Brain microvascular endothelial cell (primary cell): ENCODE measurements at regions not wholly inside any gene's neighbourhood (a gene's known extent, or its start where the extent isn't known, plus 50 kb on each side); places are given as distances from the start of the nearest gene placed in this dataset.

Experiments
- DNase-seq: peaks from one replicate; pipeline ENCODE4 v3.0.0-alpha.2; 2020
- H3K27ac ChIP-seq: fragments of 250-450 bp; sonication (Bioruptor Pico); 2 replicates; pipeline ENCODE4 v1.5.1; 2020; ENCODE audit warnings: mild to moderate bottlenecking, moderate library complexity
- H3K27me3 ChIP-seq: fragments of 250-450 bp; sonication (Bioruptor Pico); replicated peaks from 2 replicates; pipeline ENCODE4 v1.5.1; 2020; ENCODE audit warnings: mild to moderate bottlenecking
- H3K36me3 ChIP-seq: fragments of 250-450 bp; sonication (Bioruptor Pico); replicated peaks from 2 replicates; pipeline ENCODE4 v1.5.1; 2020; ENCODE audit warnings: mild to moderate bottlenecking
- H3K4me3 ChIP-seq: 2 replicates; pipeline ENCODE4 v1.5.1; 2011; ENCODE audit warnings: low read depth, mild to moderate bottlenecking, control low read depth, low read length, moderate library complexity
- in situ Hi-C: cut with HindIII; loops from 2 replicates; pipeline ENCODE4 v1.10.0; 2017; ENCODE audit warnings: low sequenced_read_pairs, low pct_ligation_motif_present
- TF ChIP-seq, protein P1 (sequence below): IDR thresholded peaks from 2 replicates; pipeline ENCODE4 v1.5.1; 2011; ENCODE audit warnings: low read depth, mild to moderate bottlenecking, moderate library complexity, low read length, control low read depth, inconsistent platforms; ENCODE audit errors: missing control alignments

DNA sequence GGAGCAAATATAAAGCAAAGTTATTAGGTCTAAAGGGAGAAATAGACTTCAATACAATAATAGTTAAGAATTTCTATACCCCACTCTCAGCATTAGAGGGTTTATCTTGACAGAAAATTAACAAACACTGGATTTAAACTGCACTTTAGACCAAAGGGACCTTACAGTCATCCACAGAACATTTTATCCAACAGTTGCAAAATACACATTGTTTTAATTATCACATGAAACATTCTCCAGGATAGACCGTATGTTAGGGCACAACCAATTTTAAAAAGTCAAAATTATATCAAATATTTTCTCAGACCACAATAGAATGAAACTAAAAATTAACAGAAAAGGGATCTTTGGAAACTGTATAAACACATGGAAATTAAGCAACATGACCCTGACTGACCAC is 384.5 kb upstream of the C1orf87 start:
- no peak overlapping the region for H3K4me3 ChIP-seq
- in situ Hi-C loops = no loop called here
- DNase-seq = no peak
- no peaks in the 10 kb centered on the region for H3K27me3 ChIP-seq
- H3K27ac ChIP-seq = no peak overlapping the region
- H3K36me3 ChIP-seq = no peaks in the 10 kb centered on the region
- TF ChIP-seq, protein P1, sequence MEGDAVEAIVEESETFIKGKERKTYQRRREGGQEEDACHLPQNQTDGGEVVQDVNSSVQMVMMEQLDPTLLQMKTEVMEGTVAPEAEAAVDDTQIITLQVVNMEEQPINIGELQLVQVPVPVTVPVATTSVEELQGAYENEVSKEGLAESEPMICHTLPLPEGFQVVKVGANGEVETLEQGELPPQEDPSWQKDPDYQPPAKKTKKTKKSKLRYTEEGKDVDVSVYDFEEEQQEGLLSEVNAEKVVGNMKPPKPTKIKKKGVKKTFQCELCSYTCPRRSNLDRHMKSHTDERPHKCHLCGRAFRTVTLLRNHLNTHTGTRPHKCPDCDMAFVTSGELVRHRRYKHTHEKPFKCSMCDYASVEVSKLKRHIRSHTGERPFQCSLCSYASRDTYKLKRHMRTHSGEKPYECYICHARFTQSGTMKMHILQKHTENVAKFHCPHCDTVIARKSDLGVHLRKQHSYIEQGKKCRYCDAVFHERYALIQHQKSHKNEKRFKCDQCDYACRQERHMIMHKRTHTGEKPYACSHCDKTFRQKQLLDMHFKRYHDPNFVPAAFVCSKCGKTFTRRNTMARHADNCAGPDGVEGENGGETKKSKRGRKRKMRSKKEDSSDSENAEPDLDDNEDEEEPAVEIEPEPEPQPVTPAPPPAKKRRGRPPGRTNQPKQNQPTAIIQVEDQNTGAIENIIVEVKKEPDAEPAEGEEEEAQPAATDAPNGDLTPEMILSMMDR = no peak

DNA sequence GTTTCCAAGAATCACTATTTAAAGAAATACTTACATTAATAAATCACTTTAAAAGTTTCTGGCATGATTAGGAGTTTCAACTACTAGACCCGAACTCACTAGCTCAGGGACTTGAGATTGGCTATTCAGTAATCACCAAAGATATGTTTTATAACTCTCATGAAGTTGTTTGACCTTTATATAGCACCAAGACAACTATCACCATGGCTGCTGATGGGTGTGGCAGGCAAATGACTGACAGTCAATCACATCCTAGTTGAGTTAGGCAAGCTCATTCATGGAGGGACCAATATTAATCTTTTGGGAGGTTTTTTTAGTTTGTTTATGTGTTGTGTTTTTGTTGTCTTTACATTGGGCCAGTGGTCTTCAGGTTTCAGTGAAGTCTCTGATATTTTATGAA is 376.3 kb upstream of the C1orf87 start:
- Histone ChIP-seq H3K36me3 (no peaks in the 10 kb centered on the region), H3K27me3 (no peaks in the 10 kb centered on the region), H3K4me3 (no peak overlapping the region), H3K27ac (no peak overlapping the region)
- TF ChIP-seq, protein P1 = no peak
- in situ Hi-C loops = no loop called here
- no peak for DNase-seq

DNA sequence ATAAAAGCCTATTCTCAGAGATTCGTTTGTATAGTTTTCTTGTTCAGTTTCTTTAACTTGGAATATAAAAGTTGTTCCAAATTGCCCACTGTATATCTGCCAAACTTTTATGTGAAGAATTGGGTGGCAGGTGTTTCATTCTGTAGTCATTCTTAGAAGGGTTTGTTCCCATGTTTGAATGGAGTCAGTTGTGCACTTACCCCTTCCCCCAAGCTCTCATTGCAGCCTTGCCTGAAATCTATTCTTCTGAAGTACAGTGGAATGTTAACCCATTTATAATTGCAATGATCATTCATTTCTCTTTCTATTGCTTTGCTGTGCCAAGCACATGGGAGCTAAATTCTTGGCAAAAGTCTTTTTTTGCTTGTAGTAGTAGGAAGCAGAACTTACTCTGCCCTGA is 375.3 kb upstream of the C1orf87 start:
- TF ChIP-seq, protein P1 = no peak
- Histone ChIP-seq H3K27ac (no peak overlapping the region), H3K27me3 (no peaks in the 10 kb centered on the region), H3K36me3 (no peaks in the 10 kb centered on the region), H3K4me3 (no peak overlapping the region)
- DNase-seq = no peak
- in situ Hi-C loops = no loop called here

DNA sequence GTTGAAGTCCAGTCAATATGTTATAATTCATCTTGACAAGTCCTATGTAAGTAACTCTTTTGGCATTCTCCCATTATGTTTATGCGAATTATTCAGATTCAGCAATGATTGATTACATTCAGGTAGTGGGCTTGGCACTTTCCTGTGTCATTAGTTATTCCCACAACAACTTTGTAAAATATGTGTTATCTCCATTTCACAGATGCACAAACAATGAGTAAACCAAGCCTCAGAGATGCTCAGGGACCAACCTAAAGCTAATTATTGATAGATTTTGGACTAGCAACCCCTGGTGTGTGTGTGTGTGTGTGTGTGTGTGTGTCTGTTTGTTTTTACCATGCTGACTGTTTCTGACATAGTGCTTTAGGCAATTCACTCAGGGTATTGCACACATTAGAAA is 371.1 kb upstream of the C1orf87 start:
- in situ Hi-C loops = no loop called here
- no peaks in the 10 kb centered on the region for H3K36me3 ChIP-seq
- H3K27me3 ChIP-seq = no peaks in the 10 kb centered on the region
- TF ChIP-seq, protein P1 = no peak
- H3K27ac ChIP-seq = no peak overlapping the region
- H3K4me3 ChIP-seq = no peak overlapping the region
- DNase-seq = no peak

DNA sequence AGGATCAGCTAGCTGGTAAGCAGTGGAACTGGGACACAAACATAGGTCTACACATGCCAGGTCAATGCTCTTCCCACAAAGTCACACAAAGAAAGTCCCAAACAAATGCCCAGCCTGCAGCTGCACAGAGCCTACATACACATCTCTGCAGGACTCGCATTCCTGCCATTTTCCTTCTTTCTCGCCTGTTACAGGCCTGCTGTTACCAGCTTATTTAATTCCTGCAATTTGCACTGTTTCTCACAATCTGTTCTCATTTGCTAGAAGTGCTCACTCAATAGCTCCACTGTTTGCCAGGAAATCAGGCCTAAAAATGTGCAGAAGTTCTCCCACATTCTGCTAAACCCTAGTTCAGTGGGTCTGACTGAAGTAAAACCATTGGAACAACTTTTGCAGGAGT is 362.6 kb upstream of the C1orf87 start:
- no peak for DNase-seq
- Histone ChIP-seq H3K36me3 (no peaks in the 10 kb centered on the region), H3K4me3 (no peak overlapping the region), H3K27ac (no peak overlapping the region), H3K27me3 (no peaks in the 10 kb centered on the region)
- in situ Hi-C loops = no loop called here
- TF ChIP-seq, protein P1 = no peak

DNA sequence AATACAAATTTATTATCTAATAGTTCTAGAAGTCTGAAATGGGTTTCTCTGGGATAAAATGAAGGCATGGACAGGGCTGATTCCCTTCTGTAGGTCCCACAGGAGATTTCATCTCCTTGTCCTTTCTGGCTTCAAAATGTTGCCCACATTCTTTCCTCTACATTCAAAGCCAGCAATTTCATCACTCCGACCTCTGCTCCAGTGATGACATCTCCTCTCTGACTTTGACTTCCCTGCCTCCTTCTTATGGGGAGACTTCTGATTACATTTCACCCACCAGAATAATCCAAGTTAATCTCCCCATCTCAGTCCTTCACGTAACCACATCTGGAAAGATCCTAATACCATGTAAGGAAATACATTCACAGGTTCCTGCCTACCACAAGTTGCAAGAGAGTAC is 358.0 kb upstream of the C1orf87 start:
- H3K36me3 ChIP-seq = no peaks in the 10 kb centered on the region
- DNase-seq = no peak
- no peak overlapping the region for H3K27ac ChIP-seq
- TF ChIP-seq, protein P1 = no peak
- no peaks in the 10 kb centered on the region for H3K27me3 ChIP-seq
- H3K4me3 ChIP-seq = no peak overlapping the region
- in situ Hi-C loops = no loop called here
